GM21529 (cell line): ENCODE measurements at regions not wholly inside any gene's neighbourhood (a gene's known extent, or its start where the extent isn't known, plus 50 kb on each side); places are given as distances from the start of the nearest gene placed in this dataset.

Experiments used
- ATAC-seq: cut with Tn5 transposase; IDR thresholded peaks from one replicate; pipeline ENCODE4 v1.9.1; 2021; ENCODE audit not compliant: unreplicated experiment

GRCh38 chr1:209428241-209428921, 155.1 kb upstream of the CAMK1G start:
- ATAC-seq, result no peak

GRCh38 chr1:209429611-209430010, 153.9 kb upstream of the CAMK1G start:
- no peak for ATAC-seq

GRCh38 chr1:209430107-209430506, 153.4 kb upstream of the CAMK1G start:
- ATAC-seq, result no peak

GRCh38 chr1:209430821-209431259, 152.7 kb upstream of the CAMK1G start:
- no peak for ATAC-seq

GRCh38 chr1:209431402-209431801, 152.1 kb upstream of the CAMK1G start:
- no peak for ATAC-seq

GRCh38 chr1:209431813-209432442, 151.6 kb upstream of the CAMK1G start:
- ATAC-seq, result no peak

- no peak for ATAC-seq
Measured at GRCh38 chr1:209432443-209432825, 151.1 kb upstream of the CAMK1G start.

GRCh38 chr1:209433649-209434031, 149.9 kb upstream of the CAMK1G start:
- no peak for ATAC-seq

- ATAC-seq, result no peak
Measured at GRCh38 chr1:209434066-209434465, 149.4 kb upstream of the CAMK1G start.

- no peak for ATAC-seq
Measured at GRCh38 chr1:209434631-209435217, 148.8 kb upstream of the CAMK1G start.

GRCh38 chr1:209435654-209436566, 147.6 kb upstream of the CAMK1G start:
- peak; percentile 89 for ATAC-seq

- no peak for ATAC-seq
Measured at GRCh38 chr1:209439828-209440227, 143.7 kb upstream of the CAMK1G start.

- ATAC-seq, result no peak
Measured at GRCh38 chr1:209443361-209443931, 140.1 kb upstream of the CAMK1G start.

GRCh38 chr1:209443975-209444651, 139.4 kb upstream of the CAMK1G start:
- ATAC-seq, result no peak

- ATAC-seq, result no peak
Measured at GRCh38 chr1:209444961-209445360, 138.6 kb upstream of the CAMK1G start.

GRCh38 chr1:209445576-209445975, 137.9 kb upstream of the CAMK1G start:
- no peak for ATAC-seq

- no peak for ATAC-seq
Measured at GRCh38 chr1:209446356-209446755, 137.2 kb upstream of the CAMK1G start.

GRCh38 chr1:209454340-209454994, 129.0 kb upstream of the CAMK1G start:
- no peak for ATAC-seq

GRCh38 chr1:209455145-209455544, 128.4 kb upstream of the CAMK1G start:
- ATAC-seq, result no peak
